ENCODE measurements at regions not wholly inside any gene's neighbourhood (a gene's known extent, or its start where the extent isn't known, plus 50 kb on each side); places are given as distances from the start of the nearest gene placed in this dataset.

GRCh38 chr12:30507576-30507975, 188.1 kb downstream of the IPO8 start:
- H2AFZ ChIP-seq = no peak overlapping the region
- TF ChIP-seq EZH2phosphoT487 (IDR thresholded peaks at IDR 0.05; ENCODE audit: low read depth, severe bottlenecking, unreplicated experiment) (no peak), EZH2 (IDR thresholded peaks at IDR 0.05; ENCODE audit: borderline replicate concordance) (no peak)
- TF ChIP-seq, protein P1, sequence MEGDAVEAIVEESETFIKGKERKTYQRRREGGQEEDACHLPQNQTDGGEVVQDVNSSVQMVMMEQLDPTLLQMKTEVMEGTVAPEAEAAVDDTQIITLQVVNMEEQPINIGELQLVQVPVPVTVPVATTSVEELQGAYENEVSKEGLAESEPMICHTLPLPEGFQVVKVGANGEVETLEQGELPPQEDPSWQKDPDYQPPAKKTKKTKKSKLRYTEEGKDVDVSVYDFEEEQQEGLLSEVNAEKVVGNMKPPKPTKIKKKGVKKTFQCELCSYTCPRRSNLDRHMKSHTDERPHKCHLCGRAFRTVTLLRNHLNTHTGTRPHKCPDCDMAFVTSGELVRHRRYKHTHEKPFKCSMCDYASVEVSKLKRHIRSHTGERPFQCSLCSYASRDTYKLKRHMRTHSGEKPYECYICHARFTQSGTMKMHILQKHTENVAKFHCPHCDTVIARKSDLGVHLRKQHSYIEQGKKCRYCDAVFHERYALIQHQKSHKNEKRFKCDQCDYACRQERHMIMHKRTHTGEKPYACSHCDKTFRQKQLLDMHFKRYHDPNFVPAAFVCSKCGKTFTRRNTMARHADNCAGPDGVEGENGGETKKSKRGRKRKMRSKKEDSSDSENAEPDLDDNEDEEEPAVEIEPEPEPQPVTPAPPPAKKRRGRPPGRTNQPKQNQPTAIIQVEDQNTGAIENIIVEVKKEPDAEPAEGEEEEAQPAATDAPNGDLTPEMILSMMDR (IDR thresholded peaks at IDR 0.05; ENCODE audit: poor library complexity) = no peak
- H3K4me1 ChIP-seq (ENCODE audit: insufficient read depth) = peaks cover 16% of the 10 kb centered on the region
- H3K4me3 ChIP-seq = no peak overlapping the region
- 90% methylated on average over 4 of the region's 4 CpGs for WGBS (ENCODE audit: low lambda C conversion rate, missing lambda C conversion rate)
- no peak overlapping the region for H3K4me2 ChIP-seq
- no peaks in the 10 kb centered on the region for H3K79me2 ChIP-seq
- H3K9me3 ChIP-seq (ENCODE audit: low read depth) = no peaks in the 10 kb centered on the region
- no peak for DNase-seq (ENCODE audit: low spot score)
- no peaks in the 10 kb centered on the region for H4K20me1 ChIP-seq (ENCODE audit: insufficient read depth, poor library complexity, severe bottlenecking)
- no peak overlapping the region for H3K27ac ChIP-seq
- H3K36me3 ChIP-seq (replicated peaks; ENCODE audit: insufficient read depth, low read depth) = no peaks in the 10 kb centered on the region
- H3K9me2 ChIP-seq (replicated peaks; ENCODE audit: insufficient read depth) = no peaks in the 10 kb centered on the region
- no peaks in the 10 kb centered on the region for H3K27me3 ChIP-seq

GRCh38 chr12:30506411-30506810, 189.3 kb downstream of the IPO8 start:
- Histone ChIP-seq H3K9me2 (replicated peaks; ENCODE audit: insufficient read depth) (no peaks in the 10 kb centered on the region), H3K27ac (no peak overlapping the region), H4K20me1 (ENCODE audit: insufficient read depth, poor library complexity, severe bottlenecking) (no peaks in the 10 kb centered on the region), H2AFZ (no peak overlapping the region), H3K9me3 (ENCODE audit: low read depth) (no peaks in the 10 kb centered on the region), H3K36me3 (replicated peaks; ENCODE audit: insufficient read depth, low read depth) (no peaks in the 10 kb centered on the region), H3K27me3 (no peaks in the 10 kb centered on the region), H3K4me1 (ENCODE audit: insufficient read depth) (peaks cover 23% of the 10 kb centered on the region), H3K79me2 (no peaks in the 10 kb centered on the region), H3K4me2 (no peak overlapping the region), H3K4me3 (no peak overlapping the region)
- DNase-seq (ENCODE audit: low spot score) = no peak
- TF ChIP-seq, protein P1 (IDR thresholded peaks at IDR 0.05; ENCODE audit: poor library complexity) = no peak
- 94% methylated on average over 7 of the region's 7 CpGs for WGBS (ENCODE audit: low lambda C conversion rate, missing lambda C conversion rate)

- H3K4me1 ChIP-seq (ENCODE audit: insufficient read depth) = peaks cover 11% of the 10 kb centered on the region
- H3K4me2 ChIP-seq = no peak overlapping the region
- H3K27ac ChIP-seq = no peak overlapping the region
- no peak overlapping the region for H2AFZ ChIP-seq
- H3K9me3 ChIP-seq (ENCODE audit: low read depth) = no peaks in the 10 kb centered on the region
- no peaks in the 10 kb centered on the region for H4K20me1 ChIP-seq (ENCODE audit: insufficient read depth, poor library complexity, severe bottlenecking)
- H3K4me3 ChIP-seq = no peak overlapping the region
- no peaks in the 10 kb centered on the region for H3K36me3 ChIP-seq (replicated peaks; ENCODE audit: insufficient read depth, low read depth)
- DNase-seq (ENCODE audit: low spot score) = no peak
- WGBS (ENCODE audit: low lambda C conversion rate, missing lambda C conversion rate) = 65% methylated on average over 2 of the region's 2 CpGs
- no peak for TF ChIP-seq EZH2phosphoT487 (IDR thresholded peaks at IDR 0.05; ENCODE audit: low read depth, severe bottlenecking, unreplicated experiment)
- H3K79me2 ChIP-seq = no peaks in the 10 kb centered on the region
- no peaks in the 10 kb centered on the region for H3K9me2 ChIP-seq (replicated peaks; ENCODE audit: insufficient read depth)
- no peaks in the 10 kb centered on the region for H3K27me3 ChIP-seq
These were observed 194.0 kb downstream of the IPO8 start for GRCh38 chr12:30501718-30502117.

GRCh38 chr12:30500532-30500931, 195.1 kb downstream of the IPO8 start:
- H3K4me1 ChIP-seq (ENCODE audit: insufficient read depth) = peaks cover 11% of the 10 kb centered on the region
- 94% methylated on average over 4 of the region's 4 CpGs for WGBS (ENCODE audit: low lambda C conversion rate, missing lambda C conversion rate)
- DNase-seq (ENCODE audit: low spot score) = no peak
- H3K9me3 ChIP-seq (ENCODE audit: low read depth) = no peaks in the 10 kb centered on the region
- H3K27me3 ChIP-seq = no peaks in the 10 kb centered on the region
- H3K36me3 ChIP-seq (replicated peaks; ENCODE audit: insufficient read depth, low read depth) = no peaks in the 10 kb centered on the region
- no peak overlapping the region for H3K27ac ChIP-seq
- H4K20me1 ChIP-seq (ENCODE audit: insufficient read depth, poor library complexity, severe bottlenecking) = no peaks in the 10 kb centered on the region
- H3K4me2 ChIP-seq = no peak overlapping the region
- no peaks in the 10 kb centered on the region for H3K9me2 ChIP-seq (replicated peaks; ENCODE audit: insufficient read depth)
- no peaks in the 10 kb centered on the region for H3K79me2 ChIP-seq
- no peak overlapping the region for H3K4me3 ChIP-seq
- H2AFZ ChIP-seq = no peak overlapping the region
- TF ChIP-seq, protein P1 (IDR thresholded peaks at IDR 0.05; ENCODE audit: poor library complexity) = no peak
- TF ChIP-seq EZH2phosphoT487 (IDR thresholded peaks at IDR 0.05; ENCODE audit: low read depth, severe bottlenecking, unreplicated experiment) = no peak
- TF ChIP-seq EZH2 (IDR thresholded peaks at IDR 0.05; ENCODE audit: borderline replicate concordance) = no peak
